IPS DF 6.9 (cell line): ENCODE measurements at regions not wholly inside any gene's neighbourhood (a gene's known extent, or its start where the extent isn't known, plus 50 kb on each side); places are given as distances from the start of the nearest gene placed in this dataset.

Source experiments
- DNase-seq: peaks from one replicate; pipeline ENCODE4 v3.0.0-alpha.2; 2013; ENCODE audit warnings: low read depth, low spot score
- H3K27ac ChIP-seq: one replicate; pipeline ENCODE4 v1.5.1; 2013; ENCODE audit warnings: low read length, control low read depth
- H3K27me3 ChIP-seq: 2 replicates; pipeline ENCODE4 v1.6.1; 2013; ENCODE audit warnings: mild to moderate bottlenecking, low read length; ENCODE audit not compliant: control insufficient read depth, insufficient read depth
- H3K36me3 ChIP-seq: 2 replicates; pipeline ENCODE4 v1.6.1; 2013; ENCODE audit warnings: low read length; ENCODE audit not compliant: control insufficient read depth, insufficient read depth
- H3K4me1 ChIP-seq: 2 replicates; pipeline ENCODE4 v1.6.1; 2013; ENCODE audit warnings: low read length; ENCODE audit not compliant: control insufficient read depth, insufficient read depth
- H3K4me3 ChIP-seq: 2 replicates; pipeline ENCODE4 v1.5.1; 2013; ENCODE audit warnings: mild to moderate bottlenecking, low read length
- H3K9me3 ChIP-seq: 2 replicates; pipeline ENCODE4 v1.6.1; 2013; ENCODE audit warnings: low read length, inconsistent platforms; ENCODE audit not compliant: control insufficient read depth, insufficient read depth
- WGBS: extraction: QIAGEN DNeasy Blood & Tissue Kit; methylation state at CpG from one replicate; pipeline ENCODE4 v1.1.7; 2013; ENCODE audit warnings: mixed read lengths, missing lambda C conversion rate; ENCODE audit not compliant: insufficient read length, insufficient coverage; 5-methylcytosine and 5-hydroxymethylcytosine counted together

DNA sequence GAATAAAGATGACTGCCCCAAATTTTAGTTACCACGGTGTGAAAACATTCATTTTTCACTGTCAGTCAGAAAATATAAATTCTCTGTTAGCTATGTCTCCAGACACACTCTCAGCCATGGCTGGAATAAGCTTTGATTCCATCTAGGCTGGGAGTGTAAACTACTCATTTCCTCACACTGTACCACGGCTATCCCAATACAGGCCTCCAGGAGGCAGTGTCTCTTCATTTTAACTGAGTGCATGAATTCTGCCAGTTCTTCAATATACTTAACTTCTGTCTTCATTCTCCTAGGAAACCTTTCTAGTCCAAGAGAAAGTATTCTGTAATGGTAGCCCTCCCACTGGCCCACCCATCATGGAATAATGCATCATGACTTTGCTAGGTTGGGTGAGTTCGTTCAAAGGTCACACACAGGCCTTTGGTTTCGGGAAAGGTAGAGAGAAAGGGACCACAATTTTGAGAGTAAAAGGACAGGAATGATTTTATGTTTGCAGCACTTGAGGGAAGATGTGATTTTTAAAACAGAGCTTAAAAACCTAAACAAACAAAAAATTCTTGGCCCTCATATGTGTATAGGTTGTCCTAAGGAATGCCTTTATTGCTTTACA is 381.1 kb downstream of the SEC23A start:
- Histone ChIP-seq H3K4me1 (no peaks in the 10 kb centered on the region), H3K27ac (no peak overlapping the region), H3K36me3 (no peaks in the 10 kb centered on the region), H3K27me3 (no peaks in the 10 kb centered on the region), H3K4me3 (no peak overlapping the region), H3K9me3 (no peaks in the 10 kb centered on the region)
- no CpG with 5 or more reads among the region's 4 CpGs for WGBS
- peak; percentile 68 for DNase-seq

DNA sequence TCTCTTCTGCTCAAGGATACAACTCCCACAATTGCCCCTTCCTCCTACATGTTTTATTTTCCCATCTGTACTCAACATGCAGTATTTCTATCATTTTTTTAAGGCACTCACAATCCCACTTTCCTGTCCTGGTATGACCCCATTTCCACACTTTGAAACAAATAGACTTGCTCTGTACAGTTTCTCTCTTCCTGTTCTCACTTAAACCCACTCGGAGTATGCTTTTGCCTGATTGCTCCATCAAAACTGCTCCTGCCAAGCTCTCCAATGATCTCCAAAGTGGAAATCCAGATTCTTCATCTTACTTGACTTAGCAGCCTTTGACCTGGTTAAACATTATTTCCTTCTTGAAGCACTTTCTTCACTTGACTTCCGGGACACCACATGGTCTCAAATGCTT is 384.5 kb downstream of the SEC23A start:
- H3K4me1 ChIP-seq, result no peaks in the 10 kb centered on the region
- no peak for DNase-seq
- H3K4me3 ChIP-seq, result no peak overlapping the region
- no peaks in the 10 kb centered on the region for H3K27me3 ChIP-seq
- no peaks in the 10 kb centered on the region for H3K36me3 ChIP-seq
- H3K9me3 ChIP-seq, result no peaks in the 10 kb centered on the region
- no peak overlapping the region for H3K27ac ChIP-seq
- no CpG with 5 or more reads among the region's 2 CpGs for WGBS

DNA sequence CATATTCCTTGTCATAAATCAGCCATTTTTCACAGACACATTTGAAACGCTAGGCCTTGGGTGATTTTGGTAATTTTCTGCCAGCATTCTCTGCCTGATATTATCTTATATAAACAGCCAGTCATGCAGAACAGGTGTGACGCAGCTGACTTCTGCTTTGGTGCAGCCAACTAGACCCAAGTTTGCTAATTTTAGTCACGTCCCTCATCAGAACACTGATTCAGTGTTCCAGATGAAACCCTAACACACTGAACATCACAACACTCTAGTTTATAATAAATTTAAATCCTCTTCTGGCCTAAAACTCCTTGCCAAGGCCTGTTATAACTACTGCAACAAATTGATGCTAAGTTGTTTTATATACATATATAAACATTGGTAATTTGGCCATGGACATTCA is 386.1 kb downstream of the SEC23A start:
- no peak overlapping the region for H3K27ac ChIP-seq
- no peak for DNase-seq
- no peak overlapping the region for H3K4me3 ChIP-seq
- no CpG with 5 or more reads among the region's 3 CpGs for WGBS
- H3K9me3 ChIP-seq, result no peaks in the 10 kb centered on the region
- H3K4me1 ChIP-seq, result no peaks in the 10 kb centered on the region
- H3K27me3 ChIP-seq, result no peaks in the 10 kb centered on the region; the same call in 1 of the 2 replicates
- H3K36me3 ChIP-seq, result no peaks in the 10 kb centered on the region

DNA sequence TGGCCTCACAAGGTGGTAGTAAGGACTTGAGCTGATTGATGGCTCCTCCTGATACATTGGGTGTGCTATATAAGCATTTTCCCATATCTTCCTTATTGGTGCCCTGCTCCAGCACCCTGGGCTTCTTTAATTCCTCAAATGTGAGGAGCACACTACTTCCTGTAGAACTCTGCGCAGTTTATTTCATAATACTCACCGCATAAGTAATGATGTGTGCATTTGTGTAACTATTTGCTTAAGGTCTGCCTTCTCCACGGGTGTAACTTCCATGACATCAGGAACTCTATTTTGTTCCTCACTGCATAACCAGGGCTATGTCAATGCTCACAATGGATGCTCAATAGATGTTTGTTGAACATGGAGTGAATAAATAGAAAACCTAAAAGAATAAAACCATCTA is 392.2 kb downstream of the SEC23A start:
- Histone ChIP-seq H3K9me3 (no peaks in the 10 kb centered on the region), H3K27me3 (no peaks in the 10 kb centered on the region; the same call in 1 of the 2 replicates), H3K4me1 (no peaks in the 10 kb centered on the region), H3K27ac (no peak overlapping the region), H3K36me3 (no peaks in the 10 kb centered on the region), H3K4me3 (no peak overlapping the region)
- no CpG with 5 or more reads among the region's 3 CpGs for WGBS
- no peak for DNase-seq

DNA sequence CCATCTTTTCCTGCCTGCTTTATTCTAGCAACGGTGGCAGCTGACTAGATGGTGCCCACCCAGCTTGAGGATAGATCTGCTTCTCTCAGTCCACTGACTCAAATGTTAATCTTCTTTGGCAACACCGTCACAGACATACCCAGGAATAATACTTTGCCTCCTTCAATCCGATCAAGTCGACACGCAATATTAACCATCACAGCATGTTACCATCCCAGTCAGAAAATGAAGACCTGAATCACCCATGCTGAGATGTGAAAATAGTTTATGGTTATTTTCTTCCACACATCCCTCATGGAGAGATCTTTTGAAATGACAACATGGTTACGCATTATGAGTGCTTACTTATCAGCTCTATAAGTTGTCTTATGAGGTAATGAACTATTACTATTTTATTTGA is 392.8 kb downstream of the SEC23A start:
- no peaks in the 10 kb centered on the region for H3K4me1 ChIP-seq
- no peaks in the 10 kb centered on the region; the same call in 1 of the 2 replicates for H3K27me3 ChIP-seq
- WGBS, result no CpG with 5 or more reads among the region's 6 CpGs
- no peak for DNase-seq
- no peaks in the 10 kb centered on the region for H3K9me3 ChIP-seq
- no peak overlapping the region for H3K27ac ChIP-seq
- H3K36me3 ChIP-seq, result no peaks in the 10 kb centered on the region
- H3K4me3 ChIP-seq, result no peak overlapping the region

DNA sequence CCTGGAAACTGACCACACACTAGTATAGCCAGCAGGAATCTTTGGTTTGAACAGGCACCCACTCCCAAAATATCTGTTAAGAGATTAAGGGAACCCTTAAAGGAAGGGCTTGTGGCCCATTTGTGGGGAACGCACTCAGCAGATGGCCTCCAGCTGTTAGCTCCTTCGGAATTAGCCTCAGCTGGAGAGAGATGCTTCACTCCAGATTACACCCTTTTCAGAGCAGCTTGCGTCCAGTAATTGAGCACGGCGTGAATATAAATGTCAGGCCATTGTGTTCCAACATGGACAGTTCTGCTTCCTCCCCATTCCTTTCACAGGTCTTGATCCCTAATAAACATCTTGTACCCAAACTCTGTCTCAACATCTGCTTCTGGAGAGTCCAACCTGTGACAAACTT is 397.8 kb downstream of the SEC23A start:
- no peaks in the 10 kb centered on the region for H3K36me3 ChIP-seq
- no peaks in the 10 kb centered on the region for H3K9me3 ChIP-seq
- WGBS, result no CpG with 5 or more reads among the region's 5 CpGs
- no peaks in the 10 kb centered on the region for H3K27me3 ChIP-seq
- DNase-seq, result no peak
- H3K27ac ChIP-seq, result no peak overlapping the region
- no peaks in the 10 kb centered on the region for H3K4me1 ChIP-seq
- H3K4me3 ChIP-seq, result no peak overlapping the region

DNA sequence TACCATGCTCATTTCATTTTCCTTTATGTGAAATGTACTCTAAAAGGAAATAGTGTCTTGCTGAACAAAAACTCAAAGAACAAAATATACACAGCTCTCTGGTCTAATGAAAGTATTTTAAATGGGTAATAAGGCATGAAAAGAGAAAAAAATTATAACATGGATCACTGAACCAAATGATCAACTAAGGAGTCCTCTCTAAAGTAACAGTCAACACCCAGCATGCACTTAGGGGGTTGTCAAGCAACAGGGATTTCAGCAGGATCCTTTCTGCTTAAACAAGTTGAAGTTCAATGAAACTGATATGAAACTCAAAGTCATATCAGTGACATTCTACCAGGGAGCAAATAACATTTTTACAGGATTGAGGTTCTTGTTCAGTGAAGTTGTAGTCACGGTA is 398.8 kb downstream of the SEC23A start:
- DNase-seq, result no peak
- Histone ChIP-seq H3K9me3 (no peaks in the 10 kb centered on the region), H3K36me3 (no peaks in the 10 kb centered on the region), H3K27ac (no peak overlapping the region), H3K4me1 (no peaks in the 10 kb centered on the region), H3K4me3 (no peak overlapping the region), H3K27me3 (no peaks in the 10 kb centered on the region)
- no CpG with 5 or more reads among the region's 1 CpG for WGBS

DNA sequence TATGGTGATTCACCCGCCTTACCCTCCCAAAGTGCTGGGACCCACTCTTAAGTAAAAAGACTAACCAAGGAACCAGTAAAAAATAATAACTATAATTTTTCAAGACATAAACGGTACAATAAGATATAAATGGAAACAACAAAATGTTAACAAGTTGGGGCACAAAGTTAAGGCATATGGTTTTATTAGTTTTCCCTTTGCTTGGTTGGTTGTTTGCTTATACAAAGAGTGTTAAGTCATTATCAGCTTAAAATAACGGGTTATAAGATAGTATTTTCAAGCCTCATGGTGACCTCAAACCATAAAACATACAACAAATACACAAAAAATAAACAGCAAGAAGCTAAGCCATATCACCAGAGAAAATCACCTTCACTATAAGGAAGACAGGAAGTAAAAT is 406.1 kb downstream of the SEC23A start:
- Histone ChIP-seq H3K4me3 (no peak overlapping the region), H3K9me3 (no peaks in the 10 kb centered on the region), H3K36me3 (no peaks in the 10 kb centered on the region), H3K27me3 (no peaks in the 10 kb centered on the region), H3K4me1 (no peaks in the 10 kb centered on the region), H3K27ac (no peak overlapping the region)
- DNase-seq, result no peak
- WGBS, result no CpG with 5 or more reads among the region's 3 CpGs

DNA sequence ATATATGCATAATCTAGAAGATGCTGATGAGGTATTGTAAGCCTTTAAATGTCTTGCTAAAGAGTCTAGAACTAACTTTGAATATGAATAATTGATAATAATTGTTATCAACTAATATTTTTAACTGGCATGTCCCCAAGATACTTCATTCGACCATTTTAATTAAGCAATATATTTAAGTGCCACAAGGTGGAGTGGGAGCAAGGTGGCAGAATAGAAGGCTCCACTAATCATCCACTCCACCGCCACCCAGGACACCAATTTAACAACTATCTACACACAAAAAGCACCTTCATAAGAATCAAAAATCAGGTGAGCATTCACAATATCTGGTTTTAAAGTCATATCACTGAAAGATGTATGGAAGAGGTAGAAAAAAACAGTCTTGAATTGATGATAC is 409.6 kb downstream of the SEC23A start:
- DNase-seq, result no peak
- no peaks in the 10 kb centered on the region for H3K27me3 ChIP-seq
- no peaks in the 10 kb centered on the region for H3K9me3 ChIP-seq
- no CpG with 5 or more reads among the region's 2 CpGs for WGBS
- no peaks in the 10 kb centered on the region for H3K36me3 ChIP-seq
- H3K4me1 ChIP-seq, result no peaks in the 10 kb centered on the region
- H3K4me3 ChIP-seq, result no peak overlapping the region
- no peak overlapping the region for H3K27ac ChIP-seq

DNA sequence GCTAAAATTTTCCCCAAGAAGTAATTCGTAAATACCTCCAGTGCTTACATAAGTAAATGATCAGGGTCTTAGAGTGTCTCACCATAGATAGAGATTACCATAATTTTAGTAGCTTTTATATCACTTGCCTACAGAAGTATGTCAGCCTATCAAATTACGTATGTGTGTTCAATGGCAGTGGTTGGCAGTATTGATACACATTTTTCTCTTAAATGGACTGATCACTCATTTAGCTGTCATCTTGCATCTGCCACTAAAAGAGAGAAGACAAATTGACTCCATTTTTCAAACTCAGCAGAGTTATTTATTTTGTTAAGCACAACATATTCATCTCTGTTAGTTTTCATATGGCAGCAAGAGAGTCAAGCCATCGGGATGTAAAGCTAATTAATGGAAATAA is 413.1 kb upstream of the CLEC14A start:
- Histone ChIP-seq H3K4me3 (no peak overlapping the region), H3K27me3 (no peaks in the 10 kb centered on the region), H3K36me3 (no peaks in the 10 kb centered on the region), H3K9me3 (no peaks in the 10 kb centered on the region), H3K4me1 (no peaks in the 10 kb centered on the region), H3K27ac (no peak overlapping the region)
- DNase-seq, result no peak
- no CpG with 5 or more reads among the region's 3 CpGs for WGBS

DNA sequence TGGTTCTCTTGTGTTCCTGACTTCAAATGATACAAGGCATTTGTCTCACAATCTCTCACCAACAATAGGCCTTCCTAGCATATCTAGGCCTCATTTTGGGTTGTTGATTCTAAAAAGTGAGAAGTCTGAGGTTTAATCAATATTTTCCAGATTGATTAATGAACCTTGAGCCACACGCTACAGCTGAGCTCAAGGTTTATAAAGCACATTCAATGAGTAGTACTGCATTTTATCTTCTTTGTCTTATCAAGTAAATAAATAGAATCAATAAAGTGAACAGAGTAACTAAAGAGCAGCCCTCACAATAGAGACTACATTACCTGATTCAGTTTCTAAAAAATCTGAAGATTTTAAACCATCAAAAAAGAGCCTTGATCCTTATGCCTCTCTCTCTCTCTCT is 407.5 kb upstream of the CLEC14A start:
- WGBS, result no CpG with 5 or more reads among the region's 1 CpG
- no peak overlapping the region for H3K27ac ChIP-seq

More for the DNA sequence above, 407.5 kb upstream of the CLEC14A start:
- no peak for DNase-seq
- Histone ChIP-seq H3K27me3 (no peaks in the 10 kb centered on the region), H3K36me3 (no peaks in the 10 kb centered on the region), H3K4me1 (no peaks in the 10 kb centered on the region), H3K4me3 (no peak overlapping the region), H3K9me3 (no peaks in the 10 kb centered on the region)
